ENCODE measurements at regions not wholly inside any gene's neighbourhood (a gene's known extent, or its start where the extent isn't known, plus 50 kb on each side); places are given as distances from the start of the nearest gene placed in this dataset.

DNA sequence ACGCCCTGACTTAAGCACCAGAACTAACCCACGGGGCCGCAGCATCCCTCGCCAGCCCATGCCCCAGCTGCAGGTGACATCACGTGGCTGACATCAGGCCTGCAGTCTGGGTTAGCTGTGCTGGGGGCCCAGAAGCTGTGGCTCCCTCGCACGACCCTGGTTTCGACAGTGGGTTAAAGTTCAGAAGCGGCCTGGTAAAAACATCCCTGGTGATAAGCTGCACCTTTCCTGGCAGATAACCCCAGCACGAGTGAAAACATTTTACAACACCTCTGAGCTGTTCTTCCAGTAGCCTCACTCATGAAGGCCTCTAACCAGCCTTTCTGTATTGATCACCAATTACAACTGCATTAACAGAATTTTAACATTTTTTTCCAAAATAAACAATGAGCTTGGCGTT is 136.4 kb upstream of the RREB1 start:
- intact Hi-C loops (cut with micrococcal nuclease; ENCODE audit: unreplicated experiment), result no loop called here
- CTCF ChIA-PET, result no interaction called here

DNA sequence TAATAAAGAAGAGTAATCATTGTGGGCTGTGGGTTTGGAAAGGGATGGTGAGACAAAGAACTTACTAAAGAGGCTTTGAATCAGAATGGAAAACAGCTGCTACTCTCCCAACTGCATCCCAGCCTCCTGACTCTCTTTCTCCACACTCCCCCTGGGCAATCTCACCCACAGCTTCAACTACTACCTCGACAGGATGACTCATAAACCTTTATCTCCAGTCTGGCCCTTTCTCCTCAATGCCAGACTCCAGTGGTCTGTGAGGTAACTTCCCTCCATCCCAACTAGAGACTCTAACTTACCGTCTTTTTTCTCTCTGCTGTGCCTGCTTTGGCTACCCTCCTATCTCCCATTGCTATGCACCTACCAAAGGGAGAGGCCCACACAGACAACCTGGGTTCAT is 135.3 kb upstream of the RREB1 start:
- no peaks in the 10 kb centered on the region for H3K4me1 ChIP-seq (ENCODE audit: insufficient read depth, low read length, poor library complexity, severe bottlenecking)
- DNase-seq (ENCODE audit: low spot score), result no peak
- TF ChIP-seq EZH2 (IDR thresholded peaks at IDR 0.05; ENCODE audit: borderline replicate concordance, low read depth, low read length, poor library complexity, severe bottlenecking), result no peak
- TF ChIP-seq, protein P1, sequence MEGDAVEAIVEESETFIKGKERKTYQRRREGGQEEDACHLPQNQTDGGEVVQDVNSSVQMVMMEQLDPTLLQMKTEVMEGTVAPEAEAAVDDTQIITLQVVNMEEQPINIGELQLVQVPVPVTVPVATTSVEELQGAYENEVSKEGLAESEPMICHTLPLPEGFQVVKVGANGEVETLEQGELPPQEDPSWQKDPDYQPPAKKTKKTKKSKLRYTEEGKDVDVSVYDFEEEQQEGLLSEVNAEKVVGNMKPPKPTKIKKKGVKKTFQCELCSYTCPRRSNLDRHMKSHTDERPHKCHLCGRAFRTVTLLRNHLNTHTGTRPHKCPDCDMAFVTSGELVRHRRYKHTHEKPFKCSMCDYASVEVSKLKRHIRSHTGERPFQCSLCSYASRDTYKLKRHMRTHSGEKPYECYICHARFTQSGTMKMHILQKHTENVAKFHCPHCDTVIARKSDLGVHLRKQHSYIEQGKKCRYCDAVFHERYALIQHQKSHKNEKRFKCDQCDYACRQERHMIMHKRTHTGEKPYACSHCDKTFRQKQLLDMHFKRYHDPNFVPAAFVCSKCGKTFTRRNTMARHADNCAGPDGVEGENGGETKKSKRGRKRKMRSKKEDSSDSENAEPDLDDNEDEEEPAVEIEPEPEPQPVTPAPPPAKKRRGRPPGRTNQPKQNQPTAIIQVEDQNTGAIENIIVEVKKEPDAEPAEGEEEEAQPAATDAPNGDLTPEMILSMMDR (conservative IDR thresholded peaks at IDR 0.05; ENCODE audit: low read depth, low read length), result no peak
- H3K9me3 ChIP-seq (ENCODE audit: low read depth, low read length, poor library complexity, severe bottlenecking), result no peaks in the 10 kb centered on the region
- no peak overlapping the region for H3K27ac ChIP-seq (ENCODE audit: low read depth, low read length, poor library complexity, severe bottlenecking)
- BruUV-seq (replicated peaks), result no TSS peak
- CTCF ChIA-PET, result no interaction called here
- H3K4me3 ChIP-seq (ENCODE audit: low read depth, low read length, poor library complexity, severe bottlenecking), result no peak overlapping the region
- no peaks in the 10 kb centered on the region for H3K27me3 ChIP-seq (replicated peaks; ENCODE audit: insufficient read depth, low read depth, low read length, poor library complexity)
- POLR2A ChIA-PET (ENCODE audit: low non-redundant PET), result no interaction called here
- intact Hi-C loops (cut with micrococcal nuclease; ENCODE audit: unreplicated experiment), result no loop called here
- no peaks in the 10 kb centered on the region for H3K36me3 ChIP-seq (ENCODE audit: insufficient read depth, low read length, poor library complexity, severe bottlenecking)

More for the DNA sequence above, 136.4 kb upstream of the RREB1 start:
- POLR2A ChIA-PET (ENCODE audit: low non-redundant PET), result no interaction called here
- DNase-seq (ENCODE audit: low spot score), result no peak
- H3K4me1 ChIP-seq (ENCODE audit: insufficient read depth, low read length, poor library complexity, severe bottlenecking), result no peaks in the 10 kb centered on the region
- no peaks in the 10 kb centered on the region for H3K9me3 ChIP-seq (ENCODE audit: low read depth, low read length, poor library complexity, severe bottlenecking)
- TF ChIP-seq, protein P1 (conservative IDR thresholded peaks at IDR 0.05; ENCODE audit: low read depth, low read length), result no peak
- TF ChIP-seq EZH2 (IDR thresholded peaks at IDR 0.05; ENCODE audit: borderline replicate concordance, low read depth, low read length, poor library complexity, severe bottlenecking), result no peak
- BruUV-seq (replicated peaks), result no TSS peak
- H3K27ac ChIP-seq (ENCODE audit: low read depth, low read length, poor library complexity, severe bottlenecking), result no peak overlapping the region
- H3K4me3 ChIP-seq (ENCODE audit: low read depth, low read length, poor library complexity, severe bottlenecking), result no peak overlapping the region
- no peaks in the 10 kb centered on the region for H3K36me3 ChIP-seq (ENCODE audit: insufficient read depth, low read length, poor library complexity, severe bottlenecking)
- H3K27me3 ChIP-seq (replicated peaks; ENCODE audit: insufficient read depth, low read depth, low read length, poor library complexity), result no peaks in the 10 kb centered on the region

DNA sequence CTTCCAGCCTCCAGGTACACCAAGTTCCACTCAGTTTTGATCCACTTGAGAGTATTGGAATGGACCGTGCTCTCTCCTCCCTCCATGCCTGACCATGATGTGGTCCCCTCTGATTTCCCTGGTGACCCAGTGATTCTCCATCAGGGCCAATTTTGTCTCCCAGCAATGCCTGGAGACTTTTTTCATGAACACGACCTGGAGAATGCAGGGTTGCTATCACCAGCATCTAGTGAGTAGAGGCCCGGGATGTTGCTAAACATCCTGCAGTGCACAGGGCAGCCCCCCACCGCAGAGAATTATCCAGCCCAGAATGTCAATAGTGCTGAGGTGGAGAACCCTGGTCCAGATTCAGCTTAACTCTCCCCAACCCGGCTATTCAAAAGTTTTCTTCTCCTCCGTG is 134.0 kb upstream of the RREB1 start:
- CTCF ChIA-PET, result no interaction called here
- POLR2A ChIA-PET (ENCODE audit: low non-redundant PET), result no interaction called here
- intact Hi-C loops (cut with micrococcal nuclease; ENCODE audit: unreplicated experiment), result no loop called here

More for the DNA sequence above, 134.0 kb upstream of the RREB1 start:
- Histone ChIP-seq H3K4me3 (ENCODE audit: low read depth, low read length, poor library complexity, severe bottlenecking) (no peak overlapping the region), H3K4me1 (ENCODE audit: insufficient read depth, low read length, poor library complexity, severe bottlenecking) (no peaks in the 10 kb centered on the region), H3K27ac (ENCODE audit: low read depth, low read length, poor library complexity, severe bottlenecking) (no peak overlapping the region), H3K9me3 (ENCODE audit: low read depth, low read length, poor library complexity, severe bottlenecking) (no peaks in the 10 kb centered on the region), H3K36me3 (ENCODE audit: insufficient read depth, low read length, poor library complexity, severe bottlenecking) (no peaks in the 10 kb centered on the region), H3K27me3 (replicated peaks; ENCODE audit: insufficient read depth, low read depth, low read length, poor library complexity) (no peaks in the 10 kb centered on the region)
- DNase-seq (ENCODE audit: low spot score), result no peak
- TF ChIP-seq, protein P1 (conservative IDR thresholded peaks at IDR 0.05; ENCODE audit: low read depth, low read length), result no peak
- no peak for TF ChIP-seq EZH2 (IDR thresholded peaks at IDR 0.05; ENCODE audit: borderline replicate concordance, low read depth, low read length, poor library complexity, severe bottlenecking)
- no TSS peak for BruUV-seq (replicated peaks)
